ENCODE measurements at regions not wholly inside any gene's neighbourhood (a gene's known extent, or its start where the extent isn't known, plus 50 kb on each side); places are given as distances from the start of the nearest gene placed in this dataset.

DNA sequence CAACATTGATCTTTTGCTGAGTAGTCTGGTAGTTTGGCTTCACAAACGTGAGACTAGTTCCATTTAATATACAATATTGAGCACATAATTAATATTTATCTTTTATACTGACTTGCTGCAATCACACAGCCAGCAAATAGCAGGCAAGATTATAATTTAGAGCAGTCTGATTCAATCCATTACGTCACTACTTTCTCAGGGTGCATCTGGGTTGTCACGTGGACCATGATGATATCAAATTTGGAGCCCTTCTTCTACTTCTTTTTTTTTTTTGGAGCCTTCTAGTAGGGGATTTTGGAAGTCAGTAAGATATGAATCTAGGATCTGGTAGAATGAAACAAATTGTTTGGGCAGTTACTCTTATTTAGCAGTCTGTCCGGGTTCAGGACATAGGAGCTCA, 100.6 kb upstream of the SLC5A9 start:
- no peak for ATAC-seq
- DNase-seq: no peak
- no peak overlapping the region for H3K4me3 ChIP-seq
- no peaks in the 10 kb centered on the region for H3K36me3 ChIP-seq
- H3K4me1 ChIP-seq: no peaks in the 10 kb centered on the region
- H3K9me3 ChIP-seq: no peaks in the 10 kb centered on the region
- no peak overlapping the region for H3K27ac ChIP-seq
- H3K27me3 ChIP-seq: no peaks in the 10 kb centered on the region
- intact Hi-C loops (cut with DNase I): no loop called here
- TF ChIP-seq, protein P1, sequence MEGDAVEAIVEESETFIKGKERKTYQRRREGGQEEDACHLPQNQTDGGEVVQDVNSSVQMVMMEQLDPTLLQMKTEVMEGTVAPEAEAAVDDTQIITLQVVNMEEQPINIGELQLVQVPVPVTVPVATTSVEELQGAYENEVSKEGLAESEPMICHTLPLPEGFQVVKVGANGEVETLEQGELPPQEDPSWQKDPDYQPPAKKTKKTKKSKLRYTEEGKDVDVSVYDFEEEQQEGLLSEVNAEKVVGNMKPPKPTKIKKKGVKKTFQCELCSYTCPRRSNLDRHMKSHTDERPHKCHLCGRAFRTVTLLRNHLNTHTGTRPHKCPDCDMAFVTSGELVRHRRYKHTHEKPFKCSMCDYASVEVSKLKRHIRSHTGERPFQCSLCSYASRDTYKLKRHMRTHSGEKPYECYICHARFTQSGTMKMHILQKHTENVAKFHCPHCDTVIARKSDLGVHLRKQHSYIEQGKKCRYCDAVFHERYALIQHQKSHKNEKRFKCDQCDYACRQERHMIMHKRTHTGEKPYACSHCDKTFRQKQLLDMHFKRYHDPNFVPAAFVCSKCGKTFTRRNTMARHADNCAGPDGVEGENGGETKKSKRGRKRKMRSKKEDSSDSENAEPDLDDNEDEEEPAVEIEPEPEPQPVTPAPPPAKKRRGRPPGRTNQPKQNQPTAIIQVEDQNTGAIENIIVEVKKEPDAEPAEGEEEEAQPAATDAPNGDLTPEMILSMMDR (IDR thresholded peaks at IDR 0.05): no peak

DNA sequence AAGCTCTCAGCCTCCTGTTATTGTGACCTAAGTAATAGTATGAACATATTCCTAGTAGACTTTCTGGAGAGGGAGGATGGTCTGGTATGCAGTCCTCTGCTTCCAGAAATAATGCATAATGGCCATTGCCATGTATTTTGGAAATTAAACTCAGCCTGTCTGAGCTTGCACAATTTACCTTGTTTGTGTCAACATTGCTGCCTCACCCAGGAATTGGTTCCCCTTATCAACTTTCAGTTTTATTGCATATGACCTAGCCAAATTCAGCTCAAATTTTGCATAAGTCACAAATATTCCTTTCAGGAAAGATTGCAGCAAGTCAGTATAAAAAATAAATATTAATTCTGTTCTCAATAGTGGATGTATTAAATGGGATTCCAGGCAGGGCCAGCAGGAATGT, 101.9 kb upstream of the SLC5A9 start:
- no peak for DNase-seq
- Histone ChIP-seq H3K4me3 (no peak overlapping the region), H3K27me3 (no peaks in the 10 kb centered on the region), H3K27ac (no peak overlapping the region), H3K9me3 (no peaks in the 10 kb centered on the region), H3K36me3 (no peaks in the 10 kb centered on the region), H3K4me1 (no peaks in the 10 kb centered on the region)
- ATAC-seq: no peak
- intact Hi-C loops (cut with DNase I): no loop called here
- TF ChIP-seq, protein P1 (IDR thresholded peaks at IDR 0.05): no peak

DNA sequence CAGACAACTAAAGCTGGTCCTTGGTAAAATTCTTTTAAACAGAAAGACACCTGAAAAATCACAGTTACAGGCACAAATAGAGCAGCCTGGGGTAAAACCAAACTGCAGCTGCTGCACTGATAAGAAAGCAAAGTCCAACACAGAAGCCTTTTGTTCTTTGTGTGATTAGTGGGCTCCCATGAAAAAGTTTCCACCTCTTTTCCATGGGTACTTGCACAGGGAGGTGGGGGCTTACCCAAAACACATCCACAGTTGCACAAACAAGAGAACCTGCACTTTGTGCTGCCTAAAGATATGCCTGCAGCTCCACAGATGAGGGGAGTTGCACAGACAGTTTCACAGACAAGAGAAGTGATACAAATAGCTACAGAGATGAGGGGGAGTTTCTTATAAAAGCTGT, 106.7 kb upstream of the SLC5A9 start:
- TF ChIP-seq, protein P1 (IDR thresholded peaks at IDR 0.05): no peak
- no peak for DNase-seq
- H3K4me1 ChIP-seq: no peaks in the 10 kb centered on the region
- intact Hi-C loops (cut with DNase I): no loop called here
- H3K27me3 ChIP-seq: no peaks in the 10 kb centered on the region
- no peaks in the 10 kb centered on the region for H3K9me3 ChIP-seq
- no peak overlapping the region for H3K4me3 ChIP-seq
- no peak overlapping the region for H3K27ac ChIP-seq
- no peak for ATAC-seq
- H3K36me3 ChIP-seq: no peaks in the 10 kb centered on the region

DNA sequence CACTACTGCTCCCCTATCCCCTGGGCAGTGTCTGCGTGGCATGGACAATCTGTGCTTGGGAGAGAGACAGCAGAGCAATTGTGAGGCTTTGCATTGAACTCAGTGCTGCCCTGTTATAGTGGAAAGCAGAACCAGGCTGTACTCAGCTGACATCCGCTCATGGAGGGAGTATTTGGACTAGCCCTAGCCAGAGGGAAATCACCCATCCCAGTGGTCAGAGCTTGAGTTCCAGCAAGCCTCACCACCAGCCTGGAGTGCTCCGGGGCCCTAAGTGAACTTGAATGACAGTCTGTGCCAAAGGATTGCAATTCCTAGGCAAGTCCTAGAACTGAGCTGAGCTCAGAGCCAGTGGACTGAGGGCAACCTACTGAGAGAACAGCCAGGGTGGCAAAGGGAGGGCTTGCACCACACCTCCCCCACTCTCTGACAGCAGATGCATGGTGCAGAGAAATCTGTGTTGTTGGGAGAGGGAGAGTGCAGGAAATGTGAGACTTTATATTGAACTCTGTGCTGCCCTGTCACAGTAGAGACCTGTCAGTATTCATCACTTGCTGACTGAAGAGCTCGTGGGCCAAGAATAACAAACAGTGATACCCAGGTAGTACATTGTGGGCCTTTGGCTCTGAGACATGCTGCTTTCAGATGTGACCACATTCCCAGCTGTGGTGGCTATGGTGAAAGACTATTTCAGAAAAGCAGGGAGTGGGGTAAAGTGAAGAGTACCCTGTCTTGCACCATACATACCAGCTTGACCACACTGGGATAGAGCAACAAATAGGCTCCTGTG, 107.7 kb upstream of the SLC5A9 start:
- H3K27me3 ChIP-seq: no peaks in the 10 kb centered on the region
- TF ChIP-seq, protein P1 (IDR thresholded peaks at IDR 0.05): no peak
- DNase-seq (no peak), ATAC-seq (no peak)
- no peak overlapping the region for H3K4me3 ChIP-seq
- intact Hi-C loops (cut with DNase I): no loop called here
- no peaks in the 10 kb centered on the region for H3K9me3 ChIP-seq
- H3K27ac ChIP-seq: no peak overlapping the region
- no peaks in the 10 kb centered on the region for H3K4me1 ChIP-seq
- no peaks in the 10 kb centered on the region for H3K36me3 ChIP-seq

DNA sequence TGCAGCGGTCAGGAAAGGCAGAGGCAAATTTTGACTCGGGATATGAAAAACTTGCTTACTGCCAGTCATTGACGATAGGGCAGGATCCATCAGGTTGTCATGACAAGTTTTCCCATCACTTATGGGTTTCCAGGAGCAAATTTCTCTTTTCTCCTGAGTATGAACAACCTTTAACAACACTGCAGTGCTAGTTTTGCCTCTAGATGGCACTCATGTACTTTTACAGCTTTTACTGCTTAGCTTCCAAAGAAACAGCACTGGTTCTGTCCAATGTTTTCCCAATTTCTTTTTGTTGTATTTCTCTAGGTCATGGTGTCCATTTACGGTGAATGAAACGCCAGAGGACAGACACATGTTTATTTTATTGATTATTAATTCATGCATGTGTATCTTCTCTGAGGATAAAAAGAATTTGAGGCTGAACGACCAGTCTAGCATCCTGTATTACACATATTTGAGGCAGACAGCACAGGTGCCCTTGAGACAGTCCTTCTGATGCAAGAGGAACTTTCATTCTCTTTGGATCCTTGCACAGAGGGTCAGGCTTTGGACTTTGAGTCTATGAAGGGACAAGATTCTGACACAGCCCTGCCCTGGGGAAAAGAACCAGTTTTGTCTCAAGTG, 112.3 kb upstream of the TRABD2B start:
- no peak overlapping the region for H3K4me3 ChIP-seq
- peak in 2 of 4 donors; percentile 52 to 64 for DNase-seq
- no peaks in the 10 kb centered on the region for H3K4me1 ChIP-seq
- H3K27me3 ChIP-seq: no peaks in the 10 kb centered on the region
- no peak overlapping the region for H3K27ac ChIP-seq
- ATAC-seq: peak; percentile 84
- H3K36me3 ChIP-seq: no peaks in the 10 kb centered on the region
- intact Hi-C loops (cut with DNase I): loop anchor here in 1 of 2 donors (10.0 kb wide), 1 partner anchor 95 kb away; no protein-coding TSS in a partner anchor
- no peaks in the 10 kb centered on the region for H3K9me3 ChIP-seq
- TF ChIP-seq, protein P1 (IDR thresholded peaks at IDR 0.05): peak; percentile 64 to 78
